WTC11 (cell line): ENCODE measurements at regions not wholly inside any gene's neighbourhood (a gene's known extent, or its start where the extent isn't known, plus 50 kb on each side); places are given as distances from the start of the nearest gene placed in this dataset.

Experiments used
- ATAC-seq: fragments of 200-7000 bp; cut with Tn5 transposase; 2 replicates; pipeline ENCODE4 v1.10.0; 2021; ENCODE audit warnings: mild to moderate bottlenecking, moderate library complexity
- CTCF ChIA-PET: fragments of 300-600 bp; sonication (Branson Sonifier 250); formaldehyde crosslinking; loops from one replicate; lab custom pipeline; 2021; ENCODE audit warnings: antibody characterized with exemption; lab: Charles Lee
- POLR2A ChIA-PET: fragments of 350-600 bp; sonication (Branson Sonifier 250); formaldehyde crosslinking; loops from one replicate; lab custom pipeline; 2021; ENCODE audit warnings: antibody characterized with exemption; lab: Charles Lee
- DNase-seq: peaks from one replicate; pipeline ENCODE4 v3.0.0; 2021; ENCODE audit warnings: low spot score
- H3K27ac Mint-ChIP-seq: 2 replicates; pipeline ENCODE4 v1.8.0; 2021; ENCODE audit warnings: mixed read lengths
- H3K27me3 Mint-ChIP-seq: 2 replicates; pipeline ENCODE4 v1.8.0; 2021; ENCODE audit warnings: low read depth, mild to moderate bottlenecking, moderate library complexity, mixed read lengths
- H3K36me3 Mint-ChIP-seq: 2 replicates; pipeline ENCODE4 v1.8.0; 2021; ENCODE audit warnings: mixed read lengths
- H3K4me1 Mint-ChIP-seq: 2 replicates; pipeline ENCODE4 v1.8.0; 2022; ENCODE audit warnings: mixed read lengths
- H3K4me3 Mint-ChIP-seq: 2 replicates; pipeline ENCODE4 v1.8.0; 2021; ENCODE audit warnings: mild to moderate bottlenecking, moderate library complexity, mixed read lengths
- H3K9me3 Mint-ChIP-seq: 2 replicates; pipeline ENCODE4 v1.8.0; 2021; ENCODE audit warnings: mixed read lengths
- CREB1 ChIP-seq: sonication (generic); formaldehyde crosslinking; IDR thresholded peaks from 2 replicates; pipeline ENCODE4 v1.8.0; 2023; ENCODE audit warnings: mild to moderate bottlenecking, missing genetic modification reagents
- E2F4 ChIP-seq: sonication (generic); formaldehyde crosslinking; IDR thresholded peaks from 2 replicates; pipeline ENCODE4 v1.8.1; 2022; ENCODE audit warnings: low read depth, mild to moderate bottlenecking, moderate library complexity, missing genetic modification reagents, borderline replicate concordance
- E2F5 ChIP-seq: sonication (generic); formaldehyde crosslinking; IDR thresholded peaks from 2 replicates; pipeline ENCODE4 v1.8.1; 2022; ENCODE audit warnings: mild to moderate bottlenecking, moderate library complexity, missing genetic modification reagents
- ELF4 ChIP-seq: sonication (generic); formaldehyde crosslinking; IDR thresholded peaks from 2 replicates; pipeline ENCODE4 v1.8.1; 2022; ENCODE audit warnings: low read depth, mild to moderate bottlenecking, moderate library complexity, missing genetic modification reagents
- ESRRA ChIP-seq: sonication (generic); formaldehyde crosslinking; IDR thresholded peaks from 2 replicates; pipeline ENCODE4 v1.8.1; 2022; ENCODE audit warnings: mild to moderate bottlenecking, missing genetic modification reagents, borderline replicate concordance
- HMGA2 ChIP-seq: fragments of 250-450 bp; sonication (Bioruptor Pico); IDR thresholded peaks from 2 replicates; pipeline ENCODE4 v1.4.0; 2021; ENCODE audit warnings: mild to moderate bottlenecking, moderate library complexity
- JUN ChIP-seq: sonication (generic); formaldehyde crosslinking; IDR thresholded peaks from 2 replicates; pipeline ENCODE4 v1.8.0; 2023; ENCODE audit warnings: mild to moderate bottlenecking, missing genetic modification reagents
- NR3C1 ChIP-seq: sonication (generic); formaldehyde crosslinking; conservative IDR thresholded peaks from 2 replicates; pipeline ENCODE4 v1.8.1; 2023; ENCODE audit warnings: low read depth, mild to moderate bottlenecking, missing genetic modification reagents
- TEAD1 ChIP-seq: sonication (generic); formaldehyde crosslinking; IDR thresholded peaks from 2 replicates; pipeline ENCODE4 v1.8.0; 2022; ENCODE audit warnings: mild to moderate bottlenecking, missing genetic modification reagents
- USF1 ChIP-seq: sonication (generic); formaldehyde crosslinking; IDR thresholded peaks from 2 replicates; pipeline ENCODE4 v1.8.0; 2022; ENCODE audit warnings: mild to moderate bottlenecking, missing genetic modification reagents
- ZBTB43 ChIP-seq: sonication (generic); formaldehyde crosslinking; IDR thresholded peaks from 2 replicates; pipeline ENCODE4 v1.8.1; 2023; ENCODE audit warnings: mild to moderate bottlenecking, missing genetic modification reagents
- ZNF138 ChIP-seq: sonication (generic); formaldehyde crosslinking; conservative IDR thresholded peaks from 2 replicates; pipeline ENCODE4 v1.8.1; 2022; ENCODE audit warnings: mild to moderate bottlenecking, moderate library complexity, missing genetic modification reagents
- ZNF416 ChIP-seq: fragments of 250-450 bp; sonication (Bioruptor Pico); IDR thresholded peaks from 2 replicates; pipeline ENCODE4 v1.9.0; 2021; ENCODE audit warnings: mild to moderate bottlenecking, inconsistent platforms
- ZSCAN18 ChIP-seq: fragments of 250-450 bp; sonication (Bioruptor Pico); IDR thresholded peaks from 2 replicates; pipeline ENCODE4 v2.1.2; 2022; ENCODE audit warnings: mild to moderate bottlenecking, moderate library complexity

- Mint-ChIP-seq H3K9me3 (no peaks in the 10 kb centered on the region), H3K36me3 (no peaks in the 10 kb centered on the region), H3K4me1 (peaks cover 8% of the 10 kb centered on the region), H3K4me3 (no peak overlapping the region), H3K27me3 (peaks cover 5% of the 10 kb centered on the region), H3K27ac (no peak overlapping the region)
- POLR2A ChIA-PET = no interaction called here
- CTCF ChIA-PET = no interaction called here
- ATAC-seq (no peak), DNase-seq (no peak)
- TF ChIP-seq ZBTB43 (CRISPR knock-in tag) (no peak), USF1 (CRISPR knock-in tag) (no peak), CREB1 (CRISPR knock-in tag) (no peak), ZSCAN18 (CRISPR knock-in tag) (no peak), E2F4 (CRISPR knock-in tag) (no peak), E2F5 (CRISPR knock-in tag) (no peak), ZNF416 (no peak)
These were observed 208.4 kb upstream of the ZMIZ1 start for GRCh38 chr10:78860260-78860914.

GRCh38 chr10:78861529-78862327 lies 207.0 kb upstream of the ZMIZ1 start:
- Mint-ChIP-seq H3K36me3 (no peaks in the 10 kb centered on the region), H3K27me3 (peaks cover 6% of the 10 kb centered on the region), H3K9me3 (no peaks in the 10 kb centered on the region), H3K4me3 (no peak overlapping the region), H3K4me1 (no peaks in the 10 kb centered on the region), H3K27ac (no peak overlapping the region)
- CTCF ChIA-PET = no interaction called here
- no peak for TF ChIP-seq ZNF138
- no peak for TF ChIP-seq ELF4 (CRISPR knock-in tag)
- no peak for TF ChIP-seq TEAD1 (CRISPR knock-in tag)
- no peak for TF ChIP-seq ESRRA
- TF ChIP-seq HMGA2 (CRISPR knock-in tag) = no peak
- TF ChIP-seq JUN (CRISPR knock-in tag) = no peak
- ATAC-seq (no peak), DNase-seq (no peak)
- POLR2A ChIA-PET = no interaction called here

GRCh38 chr10:78862328-78862640 lies 206.5 kb upstream of the ZMIZ1 start:
- no peak overlapping the region for H3K4me3 Mint-ChIP-seq
- no peaks in the 10 kb centered on the region for H3K9me3 Mint-ChIP-seq
- ChIA-PET POLR2A (no interaction called here), CTCF (no interaction called here)
- ATAC-seq = no peak
- no peaks in the 10 kb centered on the region for H3K36me3 Mint-ChIP-seq
- H3K27ac Mint-ChIP-seq = no peak overlapping the region
- H3K4me1 Mint-ChIP-seq = no peaks in the 10 kb centered on the region
- H3K27me3 Mint-ChIP-seq = peaks cover 6% of the 10 kb centered on the region
- no peak for TF ChIP-seq NR3C1 (CRISPR knock-in tag)
- DNase-seq = no peak
